WTC11 (cell line): ENCODE measurements at regions not wholly inside any gene's neighbourhood (a gene's known extent, or its start where the extent isn't known, plus 50 kb on each side); places are given as distances from the start of the nearest gene placed in this dataset.

ENCODE experiments used
- ATAC-seq: fragments of 200-7000 bp; cut with Tn5 transposase; 2 replicates; pipeline ENCODE4 v1.10.0; 2021; ENCODE audit warnings: mild to moderate bottlenecking, moderate library complexity
- CTCF ChIA-PET: fragments of 300-600 bp; sonication (Branson Sonifier 250); formaldehyde crosslinking; loops from one replicate; lab custom pipeline; 2021; ENCODE audit warnings: antibody characterized with exemption; lab: Charles Lee
- POLR2A ChIA-PET: fragments of 350-600 bp; sonication (Branson Sonifier 250); formaldehyde crosslinking; loops from one replicate; lab custom pipeline; 2021; ENCODE audit warnings: antibody characterized with exemption; lab: Charles Lee
- DNase-seq: peaks from one replicate; pipeline ENCODE4 v3.0.0; 2021; ENCODE audit warnings: low spot score
- H3K27ac Mint-ChIP-seq: 2 replicates; pipeline ENCODE4 v1.8.0; 2021; ENCODE audit warnings: mixed read lengths
- H3K27me3 Mint-ChIP-seq: 2 replicates; pipeline ENCODE4 v1.8.0; 2021; ENCODE audit warnings: low read depth, mild to moderate bottlenecking, moderate library complexity, mixed read lengths
- H3K36me3 Mint-ChIP-seq: 2 replicates; pipeline ENCODE4 v1.8.0; 2021; ENCODE audit warnings: mixed read lengths
- H3K4me1 Mint-ChIP-seq: 2 replicates; pipeline ENCODE4 v1.8.0; 2022; ENCODE audit warnings: mixed read lengths
- H3K4me3 Mint-ChIP-seq: 2 replicates; pipeline ENCODE4 v1.8.0; 2021; ENCODE audit warnings: mild to moderate bottlenecking, moderate library complexity, mixed read lengths
- H3K9me3 Mint-ChIP-seq: 2 replicates; pipeline ENCODE4 v1.8.0; 2021; ENCODE audit warnings: mixed read lengths
- AFF4 ChIP-seq: sonication (generic); formaldehyde crosslinking; IDR thresholded peaks from 2 replicates; pipeline ENCODE4 v1.8.1; 2023; ENCODE audit warnings: mild to moderate bottlenecking, missing genetic modification reagents, borderline replicate concordance
- ATF1 ChIP-seq: sonication (generic); formaldehyde crosslinking; IDR thresholded peaks from 2 replicates; pipeline ENCODE4 v1.8.1; 2023; ENCODE audit warnings: mild to moderate bottlenecking, moderate library complexity, missing genetic modification reagents
- CBFB ChIP-seq: sonication (generic); formaldehyde crosslinking; IDR thresholded peaks from 2 replicates; pipeline ENCODE4 v1.8.1; 2022; ENCODE audit warnings: mild to moderate bottlenecking, low read depth, missing genetic modification reagents
- E2F4 ChIP-seq: sonication (generic); formaldehyde crosslinking; IDR thresholded peaks from 2 replicates; pipeline ENCODE4 v1.8.1; 2022; ENCODE audit warnings: low read depth, mild to moderate bottlenecking, moderate library complexity, missing genetic modification reagents, borderline replicate concordance
- FOXJ3 ChIP-seq: sonication (generic); formaldehyde crosslinking; IDR thresholded peaks from 2 replicates; pipeline ENCODE4 v1.9.0; 2021; ENCODE audit warnings: missing genetic modification reagents, mild to moderate bottlenecking, borderline replicate concordance
- HMGA2 ChIP-seq: fragments of 250-450 bp; sonication (Bioruptor Pico); IDR thresholded peaks from 2 replicates; pipeline ENCODE4 v1.4.0; 2021; ENCODE audit warnings: mild to moderate bottlenecking, moderate library complexity
- HMGXB4 ChIP-seq: sonication (generic); formaldehyde crosslinking; IDR thresholded peaks from 2 replicates; pipeline ENCODE4 v1.8.1; 2023; ENCODE audit warnings: mild to moderate bottlenecking, moderate library complexity, missing genetic modification reagents
- MAX ChIP-seq: sonication (generic); formaldehyde crosslinking; IDR thresholded peaks from 2 replicates; pipeline ENCODE4 v1.8.0; 2022; ENCODE audit warnings: mild to moderate bottlenecking, missing genetic modification reagents
- MYBL2 ChIP-seq: sonication (generic); formaldehyde crosslinking; IDR thresholded peaks from 2 replicates; pipeline ENCODE4 v1.8.1; 2023; ENCODE audit warnings: mild to moderate bottlenecking, moderate library complexity, missing genetic modification reagents
- NFYB ChIP-seq: sonication (generic); formaldehyde crosslinking; conservative IDR thresholded peaks from 2 replicates; pipeline ENCODE4 v1.8.0; 2022; ENCODE audit warnings: low read depth, missing genetic modification reagents
- PRRX2 ChIP-seq: fragments of 250-450 bp; sonication (Bioruptor Pico); IDR thresholded peaks from 2 replicates; pipeline ENCODE4 v1.8.0; 2021; ENCODE audit warnings: mild to moderate bottlenecking
- SMAD4 ChIP-seq: sonication (generic); formaldehyde crosslinking; IDR thresholded peaks from 2 replicates; pipeline ENCODE4 v1.8.0; 2022; ENCODE audit warnings: mild to moderate bottlenecking, missing genetic modification reagents
- SOX15 ChIP-seq: fragments of 250-450 bp; sonication (Bioruptor Pico); IDR thresholded peaks from 2 replicates; pipeline ENCODE4 v1.9.0; 2021; ENCODE audit warnings: mild to moderate bottlenecking
- SP1 ChIP-seq: sonication (generic); formaldehyde crosslinking; conservative IDR thresholded peaks from 2 replicates; pipeline ENCODE4 v1.8.1; 2022; ENCODE audit warnings: missing genetic modification reagents
- STAT6 ChIP-seq: sonication (generic); formaldehyde crosslinking; conservative IDR thresholded peaks from 2 replicates; pipeline ENCODE4 v1.8.1; 2023; ENCODE audit warnings: mild to moderate bottlenecking, low read depth, missing genetic modification reagents, moderate library complexity
- TP53 ChIP-seq: sonication (generic); formaldehyde crosslinking; IDR thresholded peaks from 2 replicates; pipeline ENCODE4 v1.8.1; 2023; ENCODE audit warnings: mild to moderate bottlenecking, missing genetic modification reagents
- ZNF263 ChIP-seq: sonication (generic); formaldehyde crosslinking; IDR thresholded peaks from 2 replicates; pipeline ENCODE4 v1.8.1; 2022; ENCODE audit warnings: low read depth, mild to moderate bottlenecking, moderate library complexity, missing genetic modification reagents
- ZNF281 ChIP-seq: sonication (generic); formaldehyde crosslinking; IDR thresholded peaks from 2 replicates; pipeline ENCODE4 v1.8.0; 2023; ENCODE audit warnings: mild to moderate bottlenecking, missing genetic modification reagents
- ZNF416 ChIP-seq: fragments of 250-450 bp; sonication (Bioruptor Pico); IDR thresholded peaks from 2 replicates; pipeline ENCODE4 v1.9.0; 2021; ENCODE audit warnings: mild to moderate bottlenecking, inconsistent platforms
- ZNF532 ChIP-seq: fragments of 250-450 bp; sonication (Bioruptor Pico); IDR thresholded peaks from 2 replicates; pipeline ENCODE4 v1.9.0; 2021; ENCODE audit warnings: mild to moderate bottlenecking, borderline replicate concordance

GRCh38 chr2:145356056-145356455, 836.1 kb upstream of the ZEB2 start:
- Mint-ChIP-seq H3K36me3 (no peaks in the 10 kb centered on the region), H3K27me3 (no peaks in the 10 kb centered on the region), H3K4me3 (no peak overlapping the region), H3K4me1 (no peaks in the 10 kb centered on the region), H3K9me3 (no peaks in the 10 kb centered on the region), H3K27ac (no peak overlapping the region)
- CTCF ChIA-PET = no interaction called here
- no peak for TF ChIP-seq E2F4 (CRISPR knock-in tag)
- no peak for TF ChIP-seq SOX15 (CRISPR knock-in tag)
- TF ChIP-seq ZNF281 = no peak
- no peak for TF ChIP-seq ZNF416 (CRISPR knock-in tag)
- no peak for TF ChIP-seq FOXJ3
- no peak for TF ChIP-seq ZNF263 (CRISPR knock-in tag)
- TF ChIP-seq SP1 = no peak
- TF ChIP-seq CBFB = no peak
- TF ChIP-seq ATF1 (CRISPR knock-in tag) = no peak
- no peak for TF ChIP-seq HMGA2 (CRISPR knock-in tag)
- TF ChIP-seq PRRX2 = no peak
- TF ChIP-seq STAT6 = no peak
- no peak for TF ChIP-seq HMGXB4 (CRISPR knock-in tag)
- POLR2A ChIA-PET = no interaction called here
- DNase-seq (no peak), ATAC-seq (no peak)

GRCh38 chr2:145352484-145352883, 832.6 kb upstream of the ZEB2 start:
- Mint-ChIP-seq H3K27me3 (no peaks in the 10 kb centered on the region), H3K36me3 (no peaks in the 10 kb centered on the region), H3K9me3 (no peaks in the 10 kb centered on the region), H3K27ac (no peak overlapping the region)
- POLR2A ChIA-PET = no interaction called here
- no peak for ATAC-seq
- TF ChIP-seq MAX = no peak
- TF ChIP-seq NFYB = no peak
- TF ChIP-seq ZNF263 (CRISPR knock-in tag) = no peak
- TF ChIP-seq SMAD4 (CRISPR knock-in tag) = no peak
- no peak for TF ChIP-seq AFF4 (CRISPR knock-in tag)
- no peak for TF ChIP-seq TP53 (CRISPR knock-in tag)
- TF ChIP-seq MYBL2 (CRISPR knock-in tag) = no peak
- no peak for TF ChIP-seq ZNF532
- TF ChIP-seq, all 79 proteins: peak for 0
- Mint-ChIP-seq H3K4me1 (no peaks in the 10 kb centered on the region), H3K4me3 (no peak overlapping the region)
- no peak for DNase-seq
- CTCF ChIA-PET = no interaction called here
